HL-60 (cell line): ENCODE measurements at regions not wholly inside any gene's neighbourhood (a gene's known extent, or its start where the extent isn't known, plus 50 kb on each side); places are given as distances from the start of the nearest gene placed in this dataset.

Experiments
- GABPA ChIP-seq: IDR thresholded peaks from 2 replicates; pipeline ENCODE4 v1.6.1; 2012; ENCODE audit warnings: low read depth
- REST ChIP-seq: IDR thresholded peaks from 2 replicates; pipeline ENCODE4 v1.6.1; 2012; ENCODE audit warnings: low read depth; ENCODE audit not compliant: insufficient replicate concordance
- TF ChIP-seq, protein P1 (sequence below): IDR thresholded peaks from one replicate; pipeline ENCODE4 v1.5.1; 2011; ENCODE audit warnings: low read length, control low read depth, inconsistent platforms; ENCODE audit not compliant: insufficient read depth

GRCh38 chr2:220166616-220167015, 539.2 kb downstream of the SLC4A3 start:
- TF ChIP-seq, protein P1, sequence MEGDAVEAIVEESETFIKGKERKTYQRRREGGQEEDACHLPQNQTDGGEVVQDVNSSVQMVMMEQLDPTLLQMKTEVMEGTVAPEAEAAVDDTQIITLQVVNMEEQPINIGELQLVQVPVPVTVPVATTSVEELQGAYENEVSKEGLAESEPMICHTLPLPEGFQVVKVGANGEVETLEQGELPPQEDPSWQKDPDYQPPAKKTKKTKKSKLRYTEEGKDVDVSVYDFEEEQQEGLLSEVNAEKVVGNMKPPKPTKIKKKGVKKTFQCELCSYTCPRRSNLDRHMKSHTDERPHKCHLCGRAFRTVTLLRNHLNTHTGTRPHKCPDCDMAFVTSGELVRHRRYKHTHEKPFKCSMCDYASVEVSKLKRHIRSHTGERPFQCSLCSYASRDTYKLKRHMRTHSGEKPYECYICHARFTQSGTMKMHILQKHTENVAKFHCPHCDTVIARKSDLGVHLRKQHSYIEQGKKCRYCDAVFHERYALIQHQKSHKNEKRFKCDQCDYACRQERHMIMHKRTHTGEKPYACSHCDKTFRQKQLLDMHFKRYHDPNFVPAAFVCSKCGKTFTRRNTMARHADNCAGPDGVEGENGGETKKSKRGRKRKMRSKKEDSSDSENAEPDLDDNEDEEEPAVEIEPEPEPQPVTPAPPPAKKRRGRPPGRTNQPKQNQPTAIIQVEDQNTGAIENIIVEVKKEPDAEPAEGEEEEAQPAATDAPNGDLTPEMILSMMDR = no peak
- no peak for TF ChIP-seq GABPA
- no peak for TF ChIP-seq REST
